ENCODE measurements at regions not wholly inside any gene's neighbourhood (a gene's known extent, or its start where the extent isn't known, plus 50 kb on each side); places are given as distances from the start of the nearest gene placed in this dataset.

GRCh38 chr5:38716516-38716915 lies 129.3 kb upstream of the OSMR start:
- Histone ChIP-seq H3K36me3 (ENCODE audit: insufficient read depth, low read length, poor library complexity, severe bottlenecking) (no peaks in the 10 kb centered on the region), H3K4me3 (ENCODE audit: low read depth, low read length, poor library complexity, severe bottlenecking) (no peak overlapping the region), H3K9me3 (ENCODE audit: low read depth, low read length, poor library complexity, severe bottlenecking) (no peaks in the 10 kb centered on the region), H3K27ac (ENCODE audit: low read depth, low read length, poor library complexity, severe bottlenecking) (peak overlapping the region; percentile 90), H3K4me1 (ENCODE audit: insufficient read depth, low read length, poor library complexity, severe bottlenecking) (peaks cover 57% of the 10 kb centered on the region), H3K27me3 (replicated peaks; ENCODE audit: insufficient read depth, low read depth, low read length, poor library complexity) (no peaks in the 10 kb centered on the region)
- DNase-seq (ENCODE audit: low spot score) = no peak
- TF ChIP-seq EZH2 (IDR thresholded peaks at IDR 0.05; ENCODE audit: borderline replicate concordance, low read depth, low read length, poor library complexity, severe bottlenecking) (no peak), CTCF (conservative IDR thresholded peaks at IDR 0.05; ENCODE audit: low read depth, low read length) (no peak)
- no TSS peak for BruUV-seq (replicated peaks)
- ChIA-PET CTCF (no interaction called here), POLR2A (ENCODE audit: low non-redundant PET) (no interaction called here)
- intact Hi-C loops (cut with micrococcal nuclease; ENCODE audit: unreplicated experiment) = loop anchor here (10.0 kb wide), 1 partner anchor 162 kb away; the partner anchor contains the start of gene LIFR

- H3K4me1 ChIP-seq (ENCODE audit: insufficient read depth, low read length, poor library complexity, severe bottlenecking) = peaks cover 77% of the 10 kb centered on the region
- ChIA-PET POLR2A (ENCODE audit: low non-redundant PET) (interaction anchor here (0.6 kb wide), 1 partner anchor 91 kb away, joined by 3 read pairs; no protein-coding TSS in a partner anchor), CTCF (interaction anchor here (0.7 to 1.8 kb wide), 3 partner anchors 36 to 277 kb away, joined by 3 to 9 read pairs (median 7); no protein-coding TSS in a partner anchor)
- H3K27ac ChIP-seq (ENCODE audit: low read depth, low read length, poor library complexity, severe bottlenecking) = peak overlapping the region; percentile 90
- peak overlapping the region; percentile 25 for H3K4me3 ChIP-seq (ENCODE audit: low read depth, low read length, poor library complexity, severe bottlenecking)
- H3K9me3 ChIP-seq (ENCODE audit: low read depth, low read length, poor library complexity, severe bottlenecking) = no peaks in the 10 kb centered on the region
- H3K27me3 ChIP-seq (replicated peaks; ENCODE audit: insufficient read depth, low read depth, low read length, poor library complexity) = no peaks in the 10 kb centered on the region
- no peaks in the 10 kb centered on the region for H3K36me3 ChIP-seq (ENCODE audit: insufficient read depth, low read length, poor library complexity, severe bottlenecking)
- intact Hi-C loops (cut with micrococcal nuclease; ENCODE audit: unreplicated experiment) = loop anchor here (1.0 to 10.0 kb wide), 2 partner anchors 59 to 164 kb away; partner anchors contain the start of gene LIFR
- peak; percentile 80 for DNase-seq (ENCODE audit: low spot score)
- TF ChIP-seq CTCF (conservative IDR thresholded peaks at IDR 0.05; ENCODE audit: low read depth, low read length) (no peak), EZH2 (IDR thresholded peaks at IDR 0.05; ENCODE audit: borderline replicate concordance, low read depth, low read length, poor library complexity, severe bottlenecking) (no peak)
- no TSS peak for BruUV-seq (replicated peaks)
Observed at GRCh38 chr5:38718771-38719391, 126.9 kb upstream of the OSMR start.

- Histone ChIP-seq H3K27ac (ENCODE audit: low read depth, low read length, poor library complexity, severe bottlenecking) (peak overlapping the region; percentile 90), H3K4me3 (ENCODE audit: low read depth, low read length, poor library complexity, severe bottlenecking) (peak overlapping the region; percentile 25), H3K9me3 (ENCODE audit: low read depth, low read length, poor library complexity, severe bottlenecking) (no peaks in the 10 kb centered on the region), H3K36me3 (ENCODE audit: insufficient read depth, low read length, poor library complexity, severe bottlenecking) (no peaks in the 10 kb centered on the region), H3K4me1 (ENCODE audit: insufficient read depth, low read length, poor library complexity, severe bottlenecking) (peaks cover 82% of the 10 kb centered on the region), H3K27me3 (replicated peaks; ENCODE audit: insufficient read depth, low read depth, low read length, poor library complexity) (no peaks in the 10 kb centered on the region)
- no peak for TF ChIP-seq EZH2 (IDR thresholded peaks at IDR 0.05; ENCODE audit: borderline replicate concordance, low read depth, low read length, poor library complexity, severe bottlenecking)
- TF ChIP-seq CTCF (conservative IDR thresholded peaks at IDR 0.05; ENCODE audit: low read depth, low read length) = no peak
- intact Hi-C loops (cut with micrococcal nuclease; ENCODE audit: unreplicated experiment) = loop anchor here (1.0 to 10.0 kb wide), 2 partner anchors 59 to 165 kb away; partner anchors contain the start of gene LIFR
- POLR2A ChIA-PET (ENCODE audit: low non-redundant PET) = interaction anchor here (0.6 kb wide), 1 partner anchor 90 kb away, joined by 3 read pairs; no protein-coding TSS in a partner anchor
- peak; percentile 87 for DNase-seq (ENCODE audit: low spot score)
- no TSS peak for BruUV-seq (replicated peaks)
- CTCF ChIA-PET = interaction anchor here (0.7 to 1.8 kb wide), 3 partner anchors 36 to 278 kb away, joined by 3 to 9 read pairs (median 7); no protein-coding TSS in a partner anchor
Observed at GRCh38 chr5:38719403-38719802, 126.4 kb upstream of the OSMR start.

Measured in A673 (cell line).